ENCODE measurements at regions not wholly inside any gene's neighbourhood (a gene's known extent, or its start where the extent isn't known, plus 50 kb on each side); places are given as distances from the start of the nearest gene placed in this dataset.

DNA sequence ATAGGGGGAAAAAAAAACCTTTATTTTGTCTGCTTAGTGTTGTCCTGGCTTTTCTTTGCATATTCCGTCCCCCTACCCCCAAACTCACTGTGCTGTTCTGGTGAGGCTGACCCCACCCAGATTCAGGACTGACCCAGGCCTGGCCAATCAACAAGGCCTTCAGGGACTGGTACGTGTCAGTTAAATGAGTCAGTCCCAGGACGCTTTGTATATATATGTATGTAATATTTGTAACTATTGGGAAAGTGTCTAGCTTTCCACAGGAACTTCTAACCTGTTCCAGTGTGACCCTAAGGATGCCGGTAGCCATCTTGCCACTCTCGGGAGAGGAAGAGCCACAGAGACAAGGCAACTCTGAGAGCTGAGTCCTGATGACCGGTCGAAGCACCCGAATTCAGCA is 107.4 kb downstream of the VCPKMT start (continued):
- TF ChIP-seq, protein P1, sequence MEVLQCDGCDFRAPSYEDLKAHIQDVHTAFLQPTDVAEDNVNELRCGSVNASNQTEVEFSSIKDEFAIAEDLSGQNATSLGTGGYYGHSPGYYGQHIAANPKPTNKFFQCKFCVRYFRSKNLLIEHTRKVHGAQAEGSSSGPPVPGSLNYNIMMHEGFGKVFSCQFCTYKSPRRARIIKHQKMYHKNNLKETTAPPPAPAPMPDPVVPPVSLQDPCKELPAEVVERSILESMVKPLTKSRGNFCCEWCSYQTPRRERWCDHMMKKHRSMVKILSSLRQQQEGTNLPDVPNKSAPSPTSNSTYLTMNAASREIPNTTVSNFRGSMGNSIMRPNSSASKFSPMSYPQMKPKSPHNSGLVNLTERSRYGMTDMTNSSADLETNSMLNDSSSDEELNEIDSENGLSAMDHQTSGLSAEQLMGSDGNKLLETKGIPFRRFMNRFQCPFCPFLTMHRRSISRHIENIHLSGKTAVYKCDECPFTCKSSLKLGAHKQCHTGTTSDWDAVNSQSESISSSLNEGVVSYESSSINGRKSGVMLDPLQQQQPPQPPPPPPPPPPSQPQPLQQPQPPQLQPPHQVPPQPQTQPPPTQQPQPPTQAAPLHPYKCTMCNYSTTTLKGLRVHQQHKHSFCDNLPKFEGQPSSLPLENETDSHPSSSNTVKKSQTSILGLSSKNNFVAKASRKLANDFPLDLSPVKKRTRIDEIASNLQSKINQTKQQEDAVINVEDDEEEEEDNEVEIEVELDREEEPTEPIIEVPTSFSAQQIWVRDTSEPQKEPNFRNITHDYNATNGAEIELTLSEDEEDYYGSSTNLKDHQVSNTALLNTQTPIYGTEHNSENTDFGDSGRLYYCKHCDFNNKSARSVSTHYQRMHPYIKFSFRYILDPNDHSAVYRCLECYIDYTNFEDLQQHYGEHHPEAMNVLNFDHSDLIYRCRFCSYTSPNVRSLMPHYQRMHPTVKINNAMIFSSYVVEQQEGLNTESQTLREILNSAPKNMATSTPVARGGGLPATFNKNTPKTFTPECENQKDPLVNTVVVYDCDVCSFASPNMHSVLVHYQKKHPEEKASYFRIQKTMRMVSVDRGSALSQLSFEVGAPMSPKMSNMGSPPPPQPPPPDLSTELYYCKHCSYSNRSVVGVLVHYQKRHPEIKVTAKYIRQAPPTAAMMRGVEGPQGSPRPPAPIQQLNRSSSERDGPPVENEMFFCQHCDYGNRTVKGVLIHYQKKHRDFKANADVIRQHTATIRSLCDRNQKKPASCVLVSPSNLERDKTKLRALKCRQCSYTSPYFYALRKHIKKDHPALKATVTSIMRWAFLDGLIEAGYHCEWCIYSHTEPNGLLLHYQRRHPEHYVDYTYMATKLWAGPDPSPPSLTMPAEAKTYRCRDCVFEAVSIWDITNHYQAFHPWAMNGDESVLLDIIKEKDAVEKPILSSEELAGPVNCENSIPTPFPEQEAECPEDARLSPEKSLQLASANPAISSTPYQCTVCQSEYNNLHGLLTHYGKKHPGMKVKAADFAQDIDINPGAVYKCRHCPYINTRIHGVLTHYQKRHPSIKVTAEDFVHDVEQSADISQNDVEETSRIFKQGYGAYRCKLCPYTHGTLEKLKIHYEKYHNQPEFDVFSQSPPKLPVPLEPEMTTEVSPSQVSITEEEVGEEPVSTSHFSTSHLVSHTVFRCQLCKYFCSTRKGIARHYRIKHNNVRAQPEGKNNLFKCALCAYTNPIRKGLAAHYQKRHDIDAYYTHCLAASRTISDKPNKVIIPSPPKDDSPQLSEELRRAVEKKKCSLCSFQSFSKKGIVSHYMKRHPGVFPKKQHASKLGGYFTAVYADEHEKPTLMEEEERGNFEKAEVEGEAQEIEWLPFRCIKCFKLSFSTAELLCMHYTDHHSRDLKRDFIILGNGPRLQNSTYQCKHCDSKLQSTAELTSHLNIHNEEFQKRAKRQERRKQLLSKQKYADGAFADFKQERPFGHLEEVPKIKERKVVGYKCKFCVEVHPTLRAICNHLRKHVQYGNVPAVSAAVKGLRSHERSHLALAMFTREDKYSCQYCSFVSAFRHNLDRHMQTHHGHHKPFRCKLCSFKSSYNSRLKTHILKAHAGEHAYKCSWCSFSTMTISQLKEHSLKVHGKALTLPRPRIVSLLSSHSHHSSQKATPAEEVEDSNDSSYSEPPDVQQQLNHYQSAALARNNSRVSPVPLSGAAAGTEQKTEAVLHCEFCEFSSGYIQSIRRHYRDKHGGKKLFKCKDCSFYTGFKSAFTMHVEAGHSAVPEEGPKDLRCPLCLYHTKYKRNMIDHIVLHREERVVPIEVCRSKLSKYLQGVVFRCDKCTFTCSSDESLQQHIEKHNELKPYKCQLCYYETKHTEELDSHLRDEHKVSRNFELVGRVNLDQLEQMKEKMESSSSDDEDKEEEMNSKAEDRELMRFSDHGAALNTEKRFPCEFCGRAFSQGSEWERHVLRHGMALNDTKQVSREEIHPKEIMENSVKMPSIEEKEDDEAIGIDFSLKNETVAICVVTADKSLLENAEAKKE (CRISPR knock-in tag; IDR thresholded peaks at IDR 0.05), result no peak
- TF ChIP-seq NANOG (IDR thresholded peaks at IDR 0.05; ENCODE audit: borderline replicate concordance), result no peak
- TF ChIP-seq JUNB (IDR thresholded peaks at IDR 0.05; ENCODE audit: unreplicated experiment), result no peak
- TF ChIP-seq ZNF331 (CRISPR knock-in tag; IDR thresholded peaks at IDR 0.05; ENCODE audit: low read depth), result no peak
- TF ChIP-seq EZH2phosphoT487 (IDR thresholded peaks at IDR 0.05; ENCODE audit: unreplicated experiment), result no peak

DNA sequence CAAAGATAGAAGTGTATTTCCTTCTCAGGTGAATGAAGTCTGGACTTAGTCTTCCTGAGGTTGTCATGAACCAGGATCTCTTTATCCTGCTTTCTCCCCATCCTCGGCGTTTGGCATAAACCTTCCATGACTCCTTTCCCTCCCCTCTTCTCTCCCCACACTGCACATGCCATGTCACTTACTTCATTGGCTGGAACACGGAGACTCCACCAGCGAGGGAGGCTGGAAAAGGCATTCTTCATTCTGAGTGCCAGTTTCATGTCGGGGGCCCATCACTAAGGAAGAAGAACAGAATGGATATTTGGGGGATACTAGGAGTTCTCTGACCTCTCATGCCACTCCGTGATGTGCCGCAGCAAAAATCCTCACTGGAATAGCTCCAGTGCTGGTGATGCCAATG is 105.6 kb downstream of the VCPKMT start:
- no peaks in the 10 kb centered on the region for H3K36me3 Mint-ChIP-seq (ENCODE audit: low read depth)
- no peaks in the 10 kb centered on the region for H3F3A ChIP-seq (replicated peaks; ENCODE audit: low read depth)
- H3K27me3 Mint-ChIP-seq (ENCODE audit: insufficient read depth, low read depth, poor library complexity), result peaks cover 6% of the 10 kb centered on the region
- H3K36me3 ChIP-seq (ENCODE audit: insufficient read depth), result no peaks in the 10 kb centered on the region
- H2AFZ ChIP-seq, result 0 out of 2 replicates have a peak overlapping the region, but pooled peaks have one; percentile 18
- no peaks in the 10 kb centered on the region for H3K9me2 ChIP-seq (ENCODE audit: insufficient read depth)
- no peaks in the 10 kb centered on the region for H3K27me3 ChIP-seq (ENCODE audit: insufficient read depth)
- no peak overlapping the region for H3K4me2 ChIP-seq
- peaks cover 4% of the 10 kb centered on the region; the same call in 1 of the 3 replicates for H3K4me1 Mint-ChIP-seq
- no peaks in the 10 kb centered on the region for H3K79me2 ChIP-seq (replicated peaks; ENCODE audit: insufficient read depth)
- no peak for ATAC-seq
- TF ChIP-seq, protein P2, sequence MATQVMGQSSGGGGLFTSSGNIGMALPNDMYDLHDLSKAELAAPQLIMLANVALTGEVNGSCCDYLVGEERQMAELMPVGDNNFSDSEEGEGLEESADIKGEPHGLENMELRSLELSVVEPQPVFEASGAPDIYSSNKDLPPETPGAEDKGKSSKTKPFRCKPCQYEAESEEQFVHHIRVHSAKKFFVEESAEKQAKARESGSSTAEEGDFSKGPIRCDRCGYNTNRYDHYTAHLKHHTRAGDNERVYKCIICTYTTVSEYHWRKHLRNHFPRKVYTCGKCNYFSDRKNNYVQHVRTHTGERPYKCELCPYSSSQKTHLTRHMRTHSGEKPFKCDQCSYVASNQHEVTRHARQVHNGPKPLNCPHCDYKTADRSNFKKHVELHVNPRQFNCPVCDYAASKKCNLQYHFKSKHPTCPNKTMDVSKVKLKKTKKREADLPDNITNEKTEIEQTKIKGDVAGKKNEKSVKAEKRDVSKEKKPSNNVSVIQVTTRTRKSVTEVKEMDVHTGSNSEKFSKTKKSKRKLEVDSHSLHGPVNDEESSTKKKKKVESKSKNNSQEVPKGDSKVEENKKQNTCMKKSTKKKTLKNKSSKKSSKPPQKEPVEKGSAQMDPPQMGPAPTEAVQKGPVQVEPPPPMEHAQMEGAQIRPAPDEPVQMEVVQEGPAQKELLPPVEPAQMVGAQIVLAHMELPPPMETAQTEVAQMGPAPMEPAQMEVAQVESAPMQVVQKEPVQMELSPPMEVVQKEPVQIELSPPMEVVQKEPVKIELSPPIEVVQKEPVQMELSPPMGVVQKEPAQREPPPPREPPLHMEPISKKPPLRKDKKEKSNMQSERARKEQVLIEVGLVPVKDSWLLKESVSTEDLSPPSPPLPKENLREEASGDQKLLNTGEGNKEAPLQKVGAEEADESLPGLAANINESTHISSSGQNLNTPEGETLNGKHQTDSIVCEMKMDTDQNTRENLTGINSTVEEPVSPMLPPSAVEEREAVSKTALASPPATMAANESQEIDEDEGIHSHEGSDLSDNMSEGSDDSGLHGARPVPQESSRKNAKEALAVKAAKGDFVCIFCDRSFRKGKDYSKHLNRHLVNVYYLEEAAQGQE (IDR thresholded peaks at IDR 0.05; ENCODE audit: unreplicated experiment), result no peak
- H3K4me1 ChIP-seq (ENCODE audit: insufficient read depth), result no peaks in the 10 kb centered on the region; the same call in 1 of the 2 replicates
- no peak overlapping the region for H3K4me3 Mint-ChIP-seq
- H3K4me3 ChIP-seq, result no peak overlapping the region
- H4K20me1 ChIP-seq (replicated peaks; ENCODE audit: insufficient read depth), result no peaks in the 10 kb centered on the region
- H3K27ac ChIP-seq (ENCODE audit: low read depth), result no peak overlapping the region
- no peaks in the 10 kb centered on the region; the same call in 1 of the 3 replicates for H3K9me3 Mint-ChIP-seq
- H3K27ac Mint-ChIP-seq, result no peak overlapping the region
- no peak for DNase-seq (ENCODE audit: low spot score)

All from GM23338 (cell line).